Pancreas (tissue), 10 donors: ENCODE measurements at regions not wholly inside any gene's neighbourhood (a gene's known extent, or its start where the extent isn't known, plus 50 kb on each side); places are given as distances from the start of the nearest gene placed in this dataset.

ENCODE experiments used
- ATAC-seq, 4 donors: fragments of 200-7000 bp; cut with Tn5 transposase; one replicate each; pipeline versions ENCODE4 v1.8.0 to v1.9.1; 2020; ENCODE audit warnings: mild to moderate bottlenecking in 4 of 4, moderate library complexity in 4 of 4
- DNase-seq, 6 donors: peaks; one replicate each; pipeline ENCODE4 v3.0.0-alpha.2; 2020
- FAIRE-seq: peaks from 2 replicates; lab custom pipeline; 2012; peaks lifted over from hg19 to GRCh38; lab: Jason Lieb, UNC
- H3K27ac ChIP-seq, 4 donors: fragments of 200-600 bp; sonication (generic); 1 replicate in 3 of 4; 2 replicates in 1 of 4; pipeline versions ENCODE4 v1.5.0 to v1.8.0; 2020
- H3K27me3 ChIP-seq, 4 donors: fragments of 200-600 bp; one replicate each; pipeline ENCODE4 v1.8.0; 2021
- H3K36me3 ChIP-seq, 3 donors: fragments of 200-600 bp; sonication (generic) in 1 of 3; one replicate each; pipeline versions ENCODE4 v1.5.0 to v1.8.0; 2020 to 2021
- H3K4me1 ChIP-seq, 3 donors: fragments of 200-600 bp; one replicate each; pipeline ENCODE4 v1.8.0; 2021
- H3K4me3 ChIP-seq, 4 donors: fragments of 200-600 bp; sonication (generic) in 2 of 4; one replicate each; pipeline versions ENCODE4 v1.5.0 to v1.8.0; 2020 to 2021
- H3K9me3 ChIP-seq, 4 donors: fragments of 200-600 bp; one replicate each; pipeline ENCODE4 v1.8.0; 2021
- CTCF ChIP-seq, 4 donors: fragments of 200-600 bp; sonication (generic) in 3 of 4; IDR thresholded peaks; one replicate each; pipeline versions ENCODE4 v1.5.0 to v1.8.0; 2021; ENCODE audit warnings: antibody characterized with exemption in 4 of 4
- WGBS, 2 donors: extraction: QIAGEN DNeasy Blood & Tissue Kit; methylation state at CpG; one replicate each; pipeline ENCODE4 v1.1.7; 2013; 5-methylcytosine and 5-hydroxymethylcytosine counted together
- intact Hi-C, 3 donors: fragments of 100-400 bp; cut with DNase I; formaldehyde crosslinking; loops; one replicate each; pipeline versions ENCODE4 v1.11.1 to v1.14.2; 2022
- donor health status: healthy with polysubstance abuse.
- donor health status: DM: no; HTN: no; CAD: no; lungs with moderate emphysema.
- donor health status: DM: no; HTN: no; CAD: no.
- donor health status: control.
- donor health status: control.
- donor health status: Bipolar disorder and iron deficiency.
- donor health status: DM: yes; HTN: yes; CAD: no.
- donor health status: DM: no; HTN: no; CAD: no.
- donor health status: DM: no; HTN: no; CAD: no.
- donor health status: DM: yes; HTN: yes; CAD: no.

GRCh38 chr12:116456330-116457082 lies 102.7 kb upstream of the MAP1LC3B2 start:
- no peak for TF ChIP-seq CTCF (IDR thresholded peaks at IDR 0.05)
- WGBS, 2 donors, result 76 to 84% methylated on average over 15 of the region's 15 CpGs
- intact Hi-C loops, result no loop called here

GRCh38 chr12:116458492-116458891 lies 100.7 kb upstream of the MAP1LC3B2 start:
- Histone ChIP-seq H3K27me3 (no peaks in the 10 kb centered on the region), H3K9me3 (no peaks in the 10 kb centered on the region), H3K4me3 (no peak overlapping the region), H3K4me1 (peaks cover 0 to 8% (median 0%) of the 10 kb centered on the region in 3 donors), H3K27ac (no peak overlapping the region), H3K36me3 (no peaks in the 10 kb centered on the region)
- intact Hi-C loops, result no loop called here
- FAIRE-seq (no peak), DNase-seq (no peak), ATAC-seq (no peak)
- WGBS, 2 donors, result 86 to 97% methylated on average over 10 to 12 of the region's 12 CpGs
- no peak for TF ChIP-seq CTCF (IDR thresholded peaks at IDR 0.05)

More at GRCh38 chr12:116456330-116457082, 102.7 kb upstream of the MAP1LC3B2 start:
- H3K4me3 ChIP-seq, result no peak overlapping the region
- no peaks in the 10 kb centered on the region for H3K9me3 ChIP-seq
- H3K27me3 ChIP-seq, result no peaks in the 10 kb centered on the region
- H3K36me3 ChIP-seq, result no peaks in the 10 kb centered on the region
- DNase-seq, result no peak
- no peak for FAIRE-seq
- ATAC-seq, result peak in 1 of 4 donors; percentile 6
- peak overlapping the region in 1 of 4 donors; percentile 22 for H3K27ac ChIP-seq
- H3K4me1 ChIP-seq, result peaks cover 0 to 8% (median 0%) of the 10 kb centered on the region in 3 donors

- H3K4me1 ChIP-seq, result peaks cover 0 to 8% (median 0%) of the 10 kb centered on the region in 3 donors
- no peak overlapping the region for H3K4me3 ChIP-seq
- H3K27me3 ChIP-seq, result no peaks in the 10 kb centered on the region
- intact Hi-C loops, result no loop called here
- WGBS, 2 donors, result 84 to 91% methylated on average over 21 of the region's 21 CpGs
- no peak overlapping the region for H3K27ac ChIP-seq
- ATAC-seq (no peak), DNase-seq (no peak), FAIRE-seq (no peak)
- TF ChIP-seq CTCF (IDR thresholded peaks at IDR 0.05), result no peak
- H3K36me3 ChIP-seq, result no peaks in the 10 kb centered on the region
- H3K9me3 ChIP-seq, result no peaks in the 10 kb centered on the region
Measured at GRCh38 chr12:116459011-116459875, 99.9 kb upstream of the MAP1LC3B2 start.

DNA sequence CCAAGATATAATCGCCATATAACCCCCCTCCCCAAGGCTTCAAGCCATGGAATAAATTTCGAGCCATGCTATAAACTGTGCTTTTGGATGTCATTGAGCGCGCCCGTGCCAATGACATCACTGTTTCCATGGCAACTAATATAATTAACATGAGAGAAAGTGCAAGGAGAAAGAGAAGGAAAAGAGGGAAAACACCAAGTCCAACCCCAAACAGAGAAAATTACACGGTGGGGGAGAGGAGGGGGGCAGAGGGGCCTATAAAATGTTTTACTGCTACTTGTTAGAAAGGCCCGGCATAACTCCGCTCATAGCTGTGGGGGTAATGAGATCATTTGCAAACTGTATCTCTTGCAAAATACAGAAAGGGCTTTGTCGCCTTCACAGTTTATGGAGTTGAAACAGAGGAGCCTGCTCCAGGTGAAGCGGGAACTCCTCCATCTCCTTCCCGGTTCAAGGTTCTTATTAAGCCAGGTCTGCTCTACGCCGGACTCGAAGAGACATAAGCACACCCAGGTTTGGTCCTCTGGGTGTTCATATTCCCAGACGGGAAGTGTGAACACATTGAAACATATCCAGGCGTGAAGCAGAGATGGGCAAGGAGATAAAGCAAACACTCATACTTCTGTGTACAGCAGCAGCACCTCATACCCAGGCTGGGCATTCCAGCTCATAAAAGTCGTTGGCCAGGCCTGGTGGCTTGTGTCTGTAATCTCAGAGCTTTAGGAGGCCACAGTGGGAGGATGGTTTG lies 99.1 kb upstream of the MAP1LC3B2 start:
- no peak overlapping the region for H3K27ac ChIP-seq
- intact Hi-C loops, result no loop called here
- H3K27me3 ChIP-seq, result no peaks in the 10 kb centered on the region
- FAIRE-seq (no peak), DNase-seq (no peak), ATAC-seq (no peak)
- H3K4me3 ChIP-seq, result no peak overlapping the region
- H3K36me3 ChIP-seq, result no peaks in the 10 kb centered on the region
- H3K9me3 ChIP-seq, result no peaks in the 10 kb centered on the region
- 81 to 82% methylated on average over 17 of the region's 17 CpGs for WGBS, 2 donors
- H3K4me1 ChIP-seq, result peaks cover 0 to 8% (median 0%) of the 10 kb centered on the region in 3 donors
- TF ChIP-seq CTCF (IDR thresholded peaks at IDR 0.05), result no peak
